ENCODE measurements at regions not wholly inside any gene's neighbourhood (a gene's known extent, or its start where the extent isn't known, plus 50 kb on each side); places are given as distances from the start of the nearest gene placed in this dataset.

GRCh38 chr16:27628241-27628942, 78.4 kb downstream of the KATNIP start:
- TF ChIP-seq MAX (IDR thresholded peaks at IDR 0.05; ENCODE audit: low read depth) (no peak), CTCF (IDR thresholded peaks at IDR 0.05) (no peak), RFX5 (IDR thresholded peaks at IDR 0.05; ENCODE audit: low read length) (no peak), ELF1 (IDR thresholded peaks at IDR 0.05) (no peak), RAD21 (IDR thresholded peaks at IDR 0.05; ENCODE audit: low read length) (no peak)

All from SK-N-SH (cell line).